NCI-H2196 (cell line): ENCODE measurements at regions not wholly inside any gene's neighbourhood (a gene's known extent, or its start where the extent isn't known, plus 50 kb on each side); places are given as distances from the start of the nearest gene placed in this dataset.

Experiments used
- DNase-seq: peaks from one replicate; lab custom pipeline; 2025; ENCODE audit not compliant: unreplicated experiment; lab: John Stamatoyannopoulos, UW

GRCh38 chr11:98564233-98564632 lies 456.5 kb upstream of the CNTN5 start:
- no peak for DNase-seq

DNA sequence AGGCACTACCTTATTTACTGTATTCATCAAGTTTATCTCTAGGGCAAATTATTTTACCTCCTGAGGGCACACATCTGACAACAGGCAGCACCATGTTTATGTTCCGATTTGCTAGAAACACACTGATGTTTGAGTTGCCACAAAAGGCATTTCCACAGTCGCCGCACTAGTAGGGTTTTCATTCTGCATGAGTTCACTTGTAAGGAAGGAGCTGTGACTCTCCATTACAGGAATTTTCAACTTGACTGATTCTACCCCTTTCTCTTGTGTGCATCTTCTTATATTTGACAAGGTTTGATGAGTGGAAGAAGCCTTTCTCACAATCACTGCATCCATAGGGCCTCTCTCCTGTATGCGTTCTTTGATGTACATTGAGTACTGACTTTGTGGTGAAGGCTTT lies 455.9 kb upstream of the CNTN5 start:
- DNase-seq, result no peak

GRCh38 chr11:98565311-98565710 lies 455.4 kb upstream of the CNTN5 start:
- DNase-seq, result no peak

- DNase-seq, result no peak
These were observed 453.8 kb upstream of the CNTN5 start for GRCh38 chr11:98566978-98567377.

GRCh38 chr11:98568013-98568412 lies 452.7 kb upstream of the CNTN5 start:
- no peak for DNase-seq

GRCh38 chr11:98572941-98573340 lies 447.8 kb upstream of the CNTN5 start:
- DNase-seq, result no peak

DNA sequence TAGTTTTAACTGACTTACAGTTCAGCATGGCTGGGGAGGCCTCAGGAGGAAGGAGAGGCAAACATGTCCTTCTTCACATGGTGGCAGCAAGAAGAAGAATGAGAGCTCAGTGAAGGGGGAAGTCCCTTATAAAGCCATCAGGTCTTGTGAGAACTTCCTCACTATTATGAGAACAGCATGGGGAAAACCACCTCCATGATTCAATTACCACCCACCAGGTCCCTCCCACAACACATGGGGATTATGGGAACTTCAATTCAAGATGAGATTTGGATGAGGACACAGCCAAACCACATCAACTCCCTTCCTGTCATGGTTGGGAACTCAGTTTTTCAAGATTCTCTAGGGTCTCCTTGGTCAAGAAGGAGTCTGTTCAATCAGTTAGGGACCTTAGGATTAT lies 432.9 kb upstream of the CNTN5 start:
- DNase-seq, result no peak

- no peak for DNase-seq
These were observed 430.8 kb upstream of the CNTN5 start for GRCh38 chr11:98589967-98590366.

- no peak for DNase-seq
These were observed 420.6 kb upstream of the CNTN5 start for GRCh38 chr11:98600103-98600502.

GRCh38 chr11:98600786-98601773 lies 419.7 kb upstream of the CNTN5 start:
- no peak for DNase-seq

DNA sequence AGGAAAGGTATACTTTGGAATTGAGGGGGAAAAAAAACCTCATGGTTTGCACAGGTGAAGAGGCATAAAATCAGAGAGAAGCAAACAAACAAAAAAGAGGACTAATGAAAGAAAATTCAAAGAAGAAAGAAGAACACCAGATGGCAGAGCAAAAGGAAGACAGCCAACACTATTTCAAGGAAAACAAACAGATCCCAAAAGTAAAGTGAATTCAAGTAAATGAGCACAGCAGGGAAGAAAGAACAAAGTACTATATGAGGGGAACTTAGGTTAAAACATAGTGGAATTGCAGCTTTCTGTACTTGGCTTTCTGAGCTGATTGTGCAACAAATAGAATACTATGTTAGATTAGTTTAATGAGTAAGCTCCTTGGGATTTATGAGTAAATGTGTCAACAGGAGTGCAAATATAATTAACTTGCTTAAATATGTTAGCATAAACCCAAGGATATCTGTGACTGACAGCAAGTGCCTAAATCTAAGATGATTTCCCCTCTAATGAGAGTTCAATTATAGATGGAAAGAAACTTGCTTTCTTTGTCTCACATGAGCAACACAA lies 404.6 kb upstream of the CNTN5 start:
- no peak for DNase-seq

DNA sequence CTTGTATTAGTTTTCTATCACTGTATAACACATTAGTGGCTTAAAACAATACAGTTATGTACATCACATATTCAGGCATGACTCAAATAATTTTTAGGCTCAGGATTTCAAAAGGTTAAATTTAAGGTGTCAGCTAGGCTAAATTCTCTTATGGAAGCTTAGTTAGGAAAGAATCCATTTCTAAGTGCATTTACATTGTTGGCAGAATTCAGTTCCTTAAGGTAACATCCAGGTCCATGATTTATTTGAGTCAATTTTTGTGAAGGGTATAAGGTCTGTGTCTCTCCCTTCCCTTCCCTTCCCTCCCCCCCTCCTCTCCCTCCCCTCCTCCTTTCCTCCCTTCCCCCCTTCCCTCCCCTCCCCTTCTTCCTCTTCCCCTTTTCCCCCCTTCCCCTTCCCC lies 399.0 kb upstream of the CNTN5 start:
- DNase-seq, result no peak

GRCh38 chr11:98625526-98625925 lies 395.2 kb upstream of the CNTN5 start:
- DNase-seq, result no peak

- DNase-seq, result no peak
These were observed 390.0 kb upstream of the CNTN5 start for GRCh38 chr11:98630736-98631135.

- no peak for DNase-seq
These were observed 363.0 kb upstream of the CNTN5 start for GRCh38 chr11:98657711-98658110.

DNA sequence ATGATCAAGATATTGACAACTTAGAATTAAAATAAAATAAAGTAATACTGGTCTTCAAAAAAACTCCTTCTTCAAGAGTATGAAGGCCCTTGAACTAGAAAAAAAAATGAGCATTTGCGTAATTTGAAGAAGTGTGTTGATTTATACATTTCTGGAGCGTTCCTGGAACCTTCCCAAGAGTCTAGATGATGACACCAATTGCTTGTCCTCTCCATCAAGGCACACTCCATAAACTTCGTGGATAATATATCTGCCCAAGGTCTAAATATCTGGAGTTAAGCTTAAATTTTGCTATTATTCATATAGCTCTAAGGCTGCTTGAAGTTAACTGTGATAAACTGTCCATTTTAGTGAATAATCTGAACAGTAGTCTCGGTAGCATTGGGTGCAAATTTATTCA lies 361.3 kb upstream of the CNTN5 start:
- DNase-seq, result no peak

DNA sequence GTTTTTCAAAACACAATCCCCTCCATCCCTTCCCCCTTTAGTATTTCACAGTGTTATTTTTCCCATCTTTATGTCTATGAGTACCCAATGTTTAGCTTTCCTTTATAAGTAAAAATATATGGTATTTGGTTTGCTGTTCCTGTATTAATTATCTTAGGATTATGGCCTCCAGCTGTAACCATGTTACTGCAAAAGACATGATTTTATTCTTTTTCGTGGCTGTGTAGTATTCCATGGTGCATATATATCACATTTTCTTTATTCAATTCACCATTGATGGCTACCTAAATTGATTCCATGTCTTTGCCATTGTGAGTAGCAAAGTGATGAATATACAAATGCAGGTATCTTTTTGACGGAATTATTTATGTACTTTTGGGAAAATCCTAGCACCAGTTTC lies 346.4 kb upstream of the CNTN5 start:
- no peak for DNase-seq

DNA sequence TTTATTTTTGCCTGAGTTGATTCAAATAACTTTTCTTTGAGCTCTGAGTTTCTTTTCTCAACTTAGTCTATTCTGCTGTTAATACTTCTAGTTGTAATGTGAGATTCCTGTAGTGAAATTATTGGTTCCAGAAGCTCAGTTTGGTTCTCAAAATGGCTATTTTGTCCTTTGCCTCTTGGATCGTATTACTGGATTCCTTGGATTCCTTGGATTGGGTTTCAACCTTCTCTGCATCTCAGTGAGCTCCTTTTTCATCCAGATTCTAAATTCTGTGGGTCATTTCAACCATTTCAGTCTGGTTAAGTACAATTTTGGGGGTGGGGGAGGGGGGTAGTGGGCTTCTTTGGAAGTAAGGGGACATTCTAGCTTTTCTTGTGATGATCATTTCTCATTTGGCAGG lies 341.1 kb upstream of the CNTN5 start:
- DNase-seq, result no peak

DNA sequence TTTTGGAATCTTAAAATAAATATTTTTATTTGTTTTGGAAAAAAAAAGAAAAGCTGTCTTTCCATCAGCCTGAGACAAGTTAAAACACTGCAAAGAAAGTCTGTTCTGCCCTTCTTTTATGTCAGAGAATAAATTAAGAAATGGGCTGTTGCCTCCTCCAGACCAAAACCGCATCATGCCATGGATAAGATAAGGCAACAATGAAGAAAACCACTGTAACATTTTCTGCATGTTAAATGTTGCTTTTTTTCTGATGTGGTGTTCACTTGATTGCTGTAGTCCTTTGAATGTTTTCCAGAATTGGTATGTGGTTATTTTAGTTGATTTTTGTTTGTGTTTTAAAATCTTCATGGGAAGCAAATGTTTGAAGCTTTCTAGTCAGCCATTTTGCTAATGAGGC lies 319.2 kb upstream of the CNTN5 start:
- no peak for DNase-seq

GRCh38 chr11:98703779-98704556 lies 316.8 kb upstream of the CNTN5 start:
- DNase-seq, result no peak

DNA sequence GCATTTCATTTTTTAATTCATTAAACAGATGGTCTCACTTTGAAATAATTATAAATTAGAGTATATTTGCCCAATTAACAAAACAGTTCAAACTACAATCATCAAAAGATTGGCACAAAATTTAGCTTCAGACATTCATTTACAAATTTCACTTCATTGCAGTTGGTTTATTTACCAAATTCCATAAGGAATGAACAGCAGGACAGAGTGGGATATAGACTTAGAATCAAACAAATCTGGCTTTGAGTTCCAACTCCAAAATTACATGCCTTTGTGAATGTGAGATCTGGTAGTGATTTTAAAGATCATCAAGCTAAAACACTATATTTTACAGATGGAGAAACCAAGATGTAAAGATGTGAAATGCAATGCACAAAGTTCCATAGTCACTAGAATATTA lies 310.7 kb upstream of the CNTN5 start:
- DNase-seq, result no peak

- DNase-seq, result no peak
These were observed 309.8 kb upstream of the CNTN5 start for GRCh38 chr11:98710986-98711385.
